ENCODE measurements at regions not wholly inside any gene's neighbourhood (a gene's known extent, or its start where the extent isn't known, plus 50 kb on each side); places are given as distances from the start of the nearest gene placed in this dataset.
"Not testable (repeated sequence)": the region's sequence is repeated elsewhere in the genome, so short reads cannot be mapped to it uniquely, and the experiment has no call there.

DNA sequence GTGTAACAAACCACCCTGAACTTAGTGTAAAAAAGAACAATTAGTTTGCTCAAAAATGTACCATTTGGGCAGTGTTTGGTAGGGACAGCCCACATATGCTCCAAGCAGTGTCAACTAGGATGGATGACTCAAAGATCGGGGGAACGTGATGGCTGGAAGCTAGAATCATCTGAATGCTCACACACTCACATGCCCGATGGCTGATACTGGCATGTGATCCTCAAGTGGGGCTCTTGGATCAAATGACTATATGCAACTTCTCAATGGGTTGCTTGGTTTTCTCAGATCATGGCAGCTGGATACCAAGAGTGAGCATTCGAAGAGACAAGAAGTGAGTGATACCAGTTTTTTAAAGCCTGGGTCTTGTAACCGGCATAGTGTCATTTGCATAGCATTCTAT lies 335.9 kb upstream of the KCNMB2 start:
- POLR2A ChIA-PET (ENCODE audit: low non-redundant PET): no interaction called here
- TF ChIP-seq, protein P1, sequence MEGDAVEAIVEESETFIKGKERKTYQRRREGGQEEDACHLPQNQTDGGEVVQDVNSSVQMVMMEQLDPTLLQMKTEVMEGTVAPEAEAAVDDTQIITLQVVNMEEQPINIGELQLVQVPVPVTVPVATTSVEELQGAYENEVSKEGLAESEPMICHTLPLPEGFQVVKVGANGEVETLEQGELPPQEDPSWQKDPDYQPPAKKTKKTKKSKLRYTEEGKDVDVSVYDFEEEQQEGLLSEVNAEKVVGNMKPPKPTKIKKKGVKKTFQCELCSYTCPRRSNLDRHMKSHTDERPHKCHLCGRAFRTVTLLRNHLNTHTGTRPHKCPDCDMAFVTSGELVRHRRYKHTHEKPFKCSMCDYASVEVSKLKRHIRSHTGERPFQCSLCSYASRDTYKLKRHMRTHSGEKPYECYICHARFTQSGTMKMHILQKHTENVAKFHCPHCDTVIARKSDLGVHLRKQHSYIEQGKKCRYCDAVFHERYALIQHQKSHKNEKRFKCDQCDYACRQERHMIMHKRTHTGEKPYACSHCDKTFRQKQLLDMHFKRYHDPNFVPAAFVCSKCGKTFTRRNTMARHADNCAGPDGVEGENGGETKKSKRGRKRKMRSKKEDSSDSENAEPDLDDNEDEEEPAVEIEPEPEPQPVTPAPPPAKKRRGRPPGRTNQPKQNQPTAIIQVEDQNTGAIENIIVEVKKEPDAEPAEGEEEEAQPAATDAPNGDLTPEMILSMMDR (conservative IDR thresholded peaks at IDR 0.05; ENCODE audit: low read depth): no peak
- CTCF ChIA-PET: no interaction called here
- DNase-seq (ENCODE audit: low spot score): no peak
- no peak overlapping the region for H3K27ac ChIP-seq

DNA sequence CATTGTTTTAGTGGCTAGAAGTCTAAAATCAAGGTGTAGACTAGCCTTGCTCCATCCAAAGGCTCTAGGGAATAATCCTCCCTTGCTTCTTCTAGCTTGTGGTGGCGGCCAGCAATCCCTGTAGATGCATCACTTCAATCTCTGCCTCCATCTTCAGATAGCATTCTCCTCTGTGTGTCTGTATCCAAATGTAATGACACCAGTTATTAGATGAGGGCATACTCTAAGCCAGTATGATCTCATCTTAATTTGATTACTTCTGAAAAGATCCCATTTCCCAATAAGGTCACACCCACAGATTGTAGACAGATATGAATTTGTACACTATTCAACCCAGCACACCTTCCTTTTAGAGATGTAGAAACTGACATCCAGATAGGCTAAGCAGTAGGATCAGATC lies 334.5 kb upstream of the KCNMB2 start:
- POLR2A ChIA-PET (ENCODE audit: low non-redundant PET): no interaction called here
- CTCF ChIA-PET: interaction anchor here (0.7 kb wide), 1 partner anchor 10 kb away, joined by 3 read pairs; no protein-coding TSS in a partner anchor
- H3K27ac ChIP-seq: no peak overlapping the region
- TF ChIP-seq, protein P1 (conservative IDR thresholded peaks at IDR 0.05; ENCODE audit: low read depth): no peak
- no peak for DNase-seq (ENCODE audit: low spot score)

DNA sequence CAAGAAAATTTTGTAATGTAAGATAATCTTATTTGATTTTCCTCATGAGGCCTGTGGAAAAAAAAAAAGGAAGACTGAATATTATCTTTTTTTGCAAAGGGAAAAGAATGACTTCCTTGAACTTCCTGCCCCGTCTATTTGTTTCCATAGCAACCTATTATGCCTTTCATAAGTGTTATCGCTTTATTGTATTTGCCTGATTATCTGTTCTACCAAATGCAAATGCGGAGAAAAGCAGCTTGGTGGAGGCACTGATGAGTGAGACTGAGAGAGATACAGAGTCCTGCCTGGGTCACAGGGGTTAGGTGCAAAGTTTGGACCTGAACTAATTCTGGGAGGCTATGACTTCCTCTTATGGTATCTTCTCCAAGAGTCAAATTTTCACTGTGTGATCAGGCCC lies 334.0 kb upstream of the KCNMB2 start:
- POLR2A ChIA-PET (ENCODE audit: low non-redundant PET): no interaction called here
- no peak for DNase-seq (ENCODE audit: low spot score)
- no peak overlapping the region for H3K27ac ChIP-seq
- TF ChIP-seq, protein P1 (conservative IDR thresholded peaks at IDR 0.05; ENCODE audit: low read depth): no peak
- CTCF ChIA-PET: no interaction called here

DNA sequence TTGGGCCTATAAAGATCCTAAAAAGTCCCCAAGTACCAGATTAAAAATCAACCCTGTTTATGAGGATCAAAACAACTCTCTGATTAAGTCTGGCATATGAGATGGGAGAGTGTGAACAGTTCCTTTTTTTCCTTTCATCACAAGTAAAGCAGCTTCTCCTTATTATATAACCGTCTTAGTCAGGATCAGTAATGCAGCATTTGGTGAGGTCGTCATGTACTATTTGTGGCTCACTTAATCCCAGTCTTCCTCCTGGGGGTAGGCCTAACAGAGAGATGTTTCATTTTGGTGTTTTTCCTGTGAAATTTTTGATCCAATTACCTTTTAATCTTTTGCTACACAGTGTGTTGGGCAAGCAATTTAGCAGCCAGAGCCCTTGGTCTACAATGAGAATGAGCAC lies 333.1 kb upstream of the KCNMB2 start:
- H3K27ac ChIP-seq: no peak overlapping the region
- no peak for DNase-seq (ENCODE audit: low spot score)
- POLR2A ChIA-PET (ENCODE audit: low non-redundant PET): no interaction called here
- CTCF ChIA-PET: no interaction called here
- TF ChIP-seq, protein P1 (conservative IDR thresholded peaks at IDR 0.05; ENCODE audit: low read depth): no peak

DNA sequence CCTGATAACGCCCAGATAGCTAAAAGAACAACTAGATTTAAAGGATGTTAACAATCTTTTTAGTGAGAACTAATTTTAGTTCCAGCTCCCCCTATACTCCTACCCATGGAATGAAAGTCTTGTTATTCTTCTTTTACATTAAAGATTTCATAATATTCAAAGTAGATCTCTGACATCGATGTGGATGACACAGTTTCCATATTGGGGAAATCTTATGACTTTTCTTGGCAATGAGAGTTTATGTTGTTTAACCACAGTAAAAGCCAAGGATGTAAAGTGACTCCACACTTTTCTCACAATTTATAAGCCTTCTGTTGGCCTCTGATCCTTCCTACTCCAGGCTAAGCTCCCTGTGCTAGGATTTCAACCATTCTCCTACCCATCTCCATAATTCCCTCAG lies 332.6 kb upstream of the KCNMB2 start:
- ChIA-PET POLR2A (ENCODE audit: low non-redundant PET) (no interaction called here), CTCF (no interaction called here)
- TF ChIP-seq, protein P1 (conservative IDR thresholded peaks at IDR 0.05; ENCODE audit: low read depth): no peak
- H3K27ac ChIP-seq: no peak overlapping the region
- no peak for DNase-seq (ENCODE audit: low spot score)

DNA sequence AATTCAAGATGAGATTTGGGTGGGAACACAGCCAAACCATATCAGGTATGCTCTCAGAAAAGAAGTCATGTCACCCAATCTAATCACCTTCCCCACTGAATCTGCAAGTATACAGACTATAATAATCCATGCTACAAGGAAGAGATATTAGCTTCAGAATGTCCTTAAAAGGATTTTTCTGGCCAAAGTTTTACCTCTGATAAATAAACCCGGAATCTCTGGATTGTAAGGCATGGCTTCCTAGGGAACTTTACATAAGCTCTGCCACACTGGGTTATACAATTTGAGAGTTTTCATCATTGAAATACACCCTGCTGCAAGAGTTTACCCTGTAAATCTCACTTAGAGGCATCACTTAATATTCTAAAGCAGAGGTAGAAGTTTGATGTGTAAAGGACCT lies 330.5 kb upstream of the KCNMB2 start:
- CTCF ChIA-PET: no interaction called here
- H3K27ac ChIP-seq: no peak overlapping the region
- POLR2A ChIA-PET (ENCODE audit: low non-redundant PET): no interaction called here
- DNase-seq (ENCODE audit: low spot score): no peak
- TF ChIP-seq, protein P1 (conservative IDR thresholded peaks at IDR 0.05; ENCODE audit: low read depth): no peak

DNA sequence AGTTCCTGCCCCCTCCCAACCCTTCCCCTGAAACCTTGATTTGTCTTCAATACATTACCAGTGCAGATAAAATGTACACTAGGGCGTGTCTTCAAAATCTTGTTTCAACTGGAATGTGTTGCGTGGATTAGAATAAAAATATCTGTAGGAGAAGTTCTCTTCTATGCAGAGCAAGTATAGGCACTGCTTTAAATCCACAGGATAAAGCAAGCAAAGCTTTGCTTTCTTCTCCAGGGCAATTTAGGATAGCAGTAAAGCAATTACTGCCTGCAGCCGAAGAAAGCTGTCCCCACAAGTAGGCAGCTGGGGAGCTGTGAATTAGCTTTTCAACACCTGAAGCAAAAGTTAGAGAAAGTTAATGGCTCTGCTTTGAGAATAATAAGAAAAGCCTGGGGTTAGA lies 329.7 kb upstream of the KCNMB2 start:
- DNase-seq (ENCODE audit: low spot score): no peak
- no peak overlapping the region for H3K27ac ChIP-seq
- ChIA-PET CTCF (interaction anchor here (0.6 kb wide), 1 partner anchor 17 kb away, joined by 3 read pairs; no protein-coding TSS in a partner anchor), POLR2A (ENCODE audit: low non-redundant PET) (no interaction called here)
- TF ChIP-seq, protein P1 (conservative IDR thresholded peaks at IDR 0.05; ENCODE audit: low read depth): no peak

DNA sequence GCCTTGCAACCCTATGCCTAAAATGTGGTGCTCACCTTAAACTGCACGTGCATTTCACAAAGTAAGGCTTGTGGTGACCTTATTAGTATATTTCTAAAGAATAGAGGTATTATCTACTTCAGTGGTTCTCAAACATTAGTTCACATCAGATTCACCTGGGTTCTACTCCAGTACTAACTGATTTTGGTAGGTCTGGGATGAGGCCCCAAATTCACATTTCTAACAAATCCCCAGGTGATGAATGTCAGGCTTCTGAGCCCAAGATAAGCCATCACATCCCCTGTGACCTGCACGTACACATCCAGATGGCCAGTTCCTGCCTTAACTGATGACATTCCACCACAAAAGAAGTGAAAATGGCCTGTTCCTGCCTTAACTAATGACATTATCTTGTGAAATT lies 329.1 kb upstream of the KCNMB2 start:
- DNase-seq (ENCODE audit: low spot score); H3K27ac ChIP-seq; CTCF ChIA-PET; POLR2A ChIA-PET (ENCODE audit: low non-redundant PET): not testable (repeated sequence)

DNA sequence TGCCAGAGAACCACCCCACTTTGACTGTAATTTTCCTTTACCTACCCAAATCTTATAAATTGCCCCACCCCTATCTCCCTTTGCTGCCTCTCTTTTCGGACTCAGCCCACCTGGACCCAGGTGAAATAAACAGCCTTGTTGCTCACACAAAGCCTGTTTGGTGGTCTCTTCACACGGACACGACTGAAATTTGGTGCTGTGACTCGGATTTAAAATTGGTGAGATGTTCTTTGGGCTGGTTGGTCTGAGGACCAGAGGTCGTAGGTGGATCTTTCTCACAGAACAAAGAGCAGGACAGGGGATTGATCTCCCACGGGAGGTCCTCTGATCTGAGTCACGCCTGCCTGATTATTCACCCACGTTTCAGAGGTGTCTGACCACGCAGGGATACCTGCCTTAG lies 328.6 kb upstream of the KCNMB2 start:
- POLR2A ChIA-PET (ENCODE audit: low non-redundant PET); CTCF ChIA-PET; DNase-seq (ENCODE audit: low spot score); H3K27ac ChIP-seq: not testable (repeated sequence)

DNA sequence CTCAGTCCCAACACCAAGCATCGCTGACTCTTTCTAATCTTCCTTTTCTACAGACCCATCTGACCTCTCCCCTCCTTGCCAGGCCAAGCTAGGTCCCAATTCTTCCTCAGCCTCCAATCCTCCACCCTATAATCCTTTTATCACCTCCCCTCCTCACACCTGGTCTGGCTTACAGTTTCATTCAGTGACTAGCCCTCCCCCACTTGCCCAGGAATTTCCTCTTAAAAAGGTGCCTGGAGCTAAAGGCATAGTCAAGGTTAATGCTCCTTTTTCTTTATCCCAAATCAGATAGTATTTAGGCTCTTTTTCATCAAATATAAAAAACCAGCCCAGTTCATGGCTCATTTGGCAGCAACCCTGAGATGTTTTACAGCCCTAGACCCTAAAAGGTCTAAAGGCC lies 327.1 kb upstream of the KCNMB2 start:
- DNase-seq (ENCODE audit: low spot score); POLR2A ChIA-PET (ENCODE audit: low non-redundant PET); H3K27ac ChIP-seq; CTCF ChIA-PET: not testable (repeated sequence)

Measured in RWPE1 (cell line).